ENCODE measurements at regions not wholly inside any gene's neighbourhood (a gene's known extent, or its start where the extent isn't known, plus 50 kb on each side); places are given as distances from the start of the nearest gene placed in this dataset.

- no peak for ATAC-seq (ENCODE audit: low FRiP score in 2 of 2)
- Histone ChIP-seq H3K27ac (no peak overlapping the region), H3K4me3 (no peak overlapping the region), H3K36me3 (no peaks in the 10 kb centered on the region), H3K27me3 (no peaks in the 10 kb centered on the region), H3K9me3 (no peaks in the 10 kb centered on the region), H3K4me1 (no peaks in the 10 kb centered on the region)
- TF ChIP-seq EP300 (IDR thresholded peaks at IDR 0.05) (no peak), POLR2AphosphoS5 (IDR thresholded peaks at IDR 0.05) (no peak), POLR2A (IDR thresholded peaks at IDR 0.05) (no peak), CTCF (IDR thresholded peaks at IDR 0.05) (no peak)
- 56 to 64% methylated on average over 2 of the region's 2 CpGs for WGBS, 2 donors
- no peak for DNase-seq
Observed at GRCh38 chr13:68368922-68369321, 1138.8 kb upstream of the PCDH9 start.

GRCh38 chr13:68359105-68359504, 1129.0 kb upstream of the PCDH9 start:
- Histone ChIP-seq H3K27ac (no peak overlapping the region), H3K9me3 (no peaks in the 10 kb centered on the region), H3K36me3 (no peaks in the 10 kb centered on the region), H3K4me1 (no peaks in the 10 kb centered on the region), H3K4me3 (no peak overlapping the region), H3K27me3 (no peaks in the 10 kb centered on the region)
- ATAC-seq (ENCODE audit: low FRiP score in 2 of 2) (no peak), DNase-seq (no peak)
- no peak for TF ChIP-seq POLR2AphosphoS5 (IDR thresholded peaks at IDR 0.05)
- TF ChIP-seq POLR2A (IDR thresholded peaks at IDR 0.05), result no peak
- TF ChIP-seq EP300 (IDR thresholded peaks at IDR 0.05), result no peak
- no peak for TF ChIP-seq CTCF (IDR thresholded peaks at IDR 0.05)
- 63 to 68% methylated on average over 1 of the region's 1 CpG for WGBS, 2 donors

GRCh38 chr13:68358294-68358705, 1128.2 kb upstream of the PCDH9 start:
- Histone ChIP-seq H3K9me3 (no peaks in the 10 kb centered on the region), H3K36me3 (no peaks in the 10 kb centered on the region), H3K27me3 (no peaks in the 10 kb centered on the region), H3K4me1 (no peaks in the 10 kb centered on the region), H3K4me3 (no peak overlapping the region), H3K27ac (no peak overlapping the region)
- TF ChIP-seq EP300 (IDR thresholded peaks at IDR 0.05), result no peak
- no peak for TF ChIP-seq POLR2AphosphoS5 (IDR thresholded peaks at IDR 0.05)
- WGBS, 2 donors, result 86 to 88% methylated on average over 2 of the region's 2 CpGs
- ATAC-seq (ENCODE audit: low FRiP score in 2 of 2), result no peak
- no peak for DNase-seq

- TF ChIP-seq POLR2A (IDR thresholded peaks at IDR 0.05), result no peak
- no peak for TF ChIP-seq CTCF (IDR thresholded peaks at IDR 0.05)
- TF ChIP-seq EP300 (IDR thresholded peaks at IDR 0.05), result no peak
- TF ChIP-seq POLR2AphosphoS5 (IDR thresholded peaks at IDR 0.05), result no peak
- no peak overlapping the region for H3K4me3 ChIP-seq
- no peaks in the 10 kb centered on the region for H3K4me1 ChIP-seq
- H3K27ac ChIP-seq, result no peak overlapping the region
- peaks cover 0 to under 1% (median 0%) of the 10 kb centered on the region in 4 donors for H3K9me3 ChIP-seq
- 76 to 84% methylated on average over 2 of the region's 2 CpGs for WGBS, 2 donors
- DNase-seq, result no peak
- ATAC-seq (ENCODE audit: low FRiP score in 2 of 2), result no peak
- H3K36me3 ChIP-seq, result no peaks in the 10 kb centered on the region
- H3K27me3 ChIP-seq, result no peaks in the 10 kb centered on the region
Observed at GRCh38 chr13:68350554-68350953, 1120.4 kb upstream of the PCDH9 start.

GRCh38 chr13:68347220-68347619, 1117.1 kb upstream of the PCDH9 start:
- Histone ChIP-seq H3K27ac (no peak overlapping the region), H3K4me3 (no peak overlapping the region), H3K36me3 (no peaks in the 10 kb centered on the region), H3K4me1 (no peaks in the 10 kb centered on the region), H3K27me3 (no peaks in the 10 kb centered on the region), H3K9me3 (peaks cover 0 to 2% (median 0%) of the 10 kb centered on the region in 4 donors)
- no peak for ATAC-seq (ENCODE audit: low FRiP score in 2 of 2)
- no peak for DNase-seq
- TF ChIP-seq CTCF (IDR thresholded peaks at IDR 0.05) (no peak), POLR2AphosphoS5 (IDR thresholded peaks at IDR 0.05) (no peak), POLR2A (IDR thresholded peaks at IDR 0.05) (no peak), EP300 (IDR thresholded peaks at IDR 0.05) (no peak)
- WGBS, 2 donors, result 34 to 41% methylated on average over 3 of the region's 3 CpGs

Measured in upper lobe of left lung (tissue), 6 donors.